ENCODE measurements at regions not wholly inside any gene's neighbourhood (a gene's known extent, or its start where the extent isn't known, plus 50 kb on each side); places are given as distances from the start of the nearest gene placed in this dataset.

- TF ChIP-seq FOXK1 (CRISPR knock-in tag; IDR thresholded peaks at IDR 0.05): no peak
- no peak for TF ChIP-seq RORB (CRISPR knock-in tag; IDR thresholded peaks at IDR 0.05)
- no peak for TF ChIP-seq MAX (CRISPR knock-in tag; IDR thresholded peaks at IDR 0.05)
- TF ChIP-seq ATF1 (CRISPR knock-in tag; IDR thresholded peaks at IDR 0.05): no peak
- TF ChIP-seq CTCF (IDR thresholded peaks at IDR 0.05): no peak
- TF ChIP-seq TEAD1 (CRISPR knock-in tag; IDR thresholded peaks at IDR 0.05): no peak
- TF ChIP-seq ZBTB21 (CRISPR knock-in tag; IDR thresholded peaks at IDR 0.05; ENCODE audit: borderline replicate concordance): no peak
- TF ChIP-seq KAT7 (CRISPR knock-in tag; IDR thresholded peaks at IDR 0.05; ENCODE audit: borderline replicate concordance): no peak
- TF ChIP-seq E2F4 (CRISPR knock-in tag; IDR thresholded peaks at IDR 0.05; ENCODE audit: borderline replicate concordance, low read depth): no peak
- no peak for TF ChIP-seq ZNF138 (CRISPR knock-in tag; conservative IDR thresholded peaks at IDR 0.05)
- TF ChIP-seq TCF7 (CRISPR knock-in tag; IDR thresholded peaks at IDR 0.05; ENCODE audit: low read depth): no peak
- no peak for TF ChIP-seq ZNF512 (CRISPR knock-in tag; IDR thresholded peaks at IDR 0.05; ENCODE audit: borderline replicate concordance)
- no peak for TF ChIP-seq USF2 (CRISPR knock-in tag; IDR thresholded peaks at IDR 0.05)
Observed at GRCh38 chr5:143678148-143678905, 133.6 kb upstream of the HMHB1 start.
